Neuronal stem cell (in vitro differentiated cells): ENCODE measurements at regions not wholly inside any gene's neighbourhood (a gene's known extent, or its start where the extent isn't known, plus 50 kb on each side); places are given as distances from the start of the nearest gene placed in this dataset.

Experiments used
- DNase-seq: peaks from one replicate; pipeline ENCODE4 v3.0.0-alpha.2; 2013; ENCODE audit warnings: low spot score
- H2AFZ ChIP-seq: one replicate; pipeline ENCODE4 v1.6.1; 2013; ENCODE audit warnings: mild to moderate bottlenecking, low read length, inconsistent platforms
- H2AK5ac ChIP-seq: 2 replicates; pipeline ENCODE4 v1.6.1; 2013; ENCODE audit warnings: low read depth, mild to moderate bottlenecking, inconsistent platforms, low read length, moderate library complexity, mixed read lengths
- H2BK120ac ChIP-seq: 2 replicates; pipeline ENCODE4 v1.6.1; 2013; ENCODE audit warnings: low read depth, mild to moderate bottlenecking, inconsistent platforms, low read length, moderate library complexity, mixed read lengths
- H2BK12ac ChIP-seq: one replicate; pipeline ENCODE4 v1.6.1; 2013; ENCODE audit warnings: low read length, inconsistent platforms
- H2BK15ac ChIP-seq: 2 replicates; pipeline ENCODE4 v1.6.1; 2013; ENCODE audit warnings: mild to moderate bottlenecking, low read length, inconsistent platforms, mixed read lengths
- H2BK5ac ChIP-seq: one replicate; pipeline ENCODE4 v1.6.1; 2013; ENCODE audit warnings: inconsistent platforms, mild to moderate bottlenecking, low read length, moderate library complexity
- H3K14ac ChIP-seq: one replicate; pipeline ENCODE4 v1.6.1; 2013; ENCODE audit warnings: low read length, inconsistent platforms
- H3K18ac ChIP-seq: 2 replicates; pipeline ENCODE4 v1.6.1; 2013; ENCODE audit warnings: low read length, inconsistent platforms
- H3K23ac ChIP-seq: 2 replicates; pipeline ENCODE4 v1.6.1; 2013; ENCODE audit warnings: low read depth, mild to moderate bottlenecking, mixed read lengths, low read length, inconsistent platforms; ENCODE audit not compliant: poor library complexity
- H3K27ac ChIP-seq: replicated peaks from 3 replicates; pipeline ENCODE4 v1.5.1; 2013; ENCODE audit warnings: low read length, inconsistent platforms
- H3K27me3 ChIP-seq, 3 experiments: 2 replicates each; pipeline ENCODE4 v1.6.1; 2013; ENCODE audit warnings: low read length in 3 of 3, mild to moderate bottlenecking in 2 of 3, inconsistent platforms in 1 of 3, low read depth in 1 of 3, mixed read lengths in 1 of 3, moderate library complexity in 1 of 3; ENCODE audit not compliant: control insufficient read depth in 3 of 3, insufficient read depth in 3 of 3
- H3K36me3 ChIP-seq, 2 donors: replicated peaks in 1 of 2; 2 replicates each; pipeline ENCODE4 v1.6.1; 2013; ENCODE audit warnings: low read length in 2 of 2; ENCODE audit not compliant: control insufficient read depth in 2 of 2, insufficient read depth in 2 of 2
- H3K4ac ChIP-seq: 2 replicates; pipeline ENCODE4 v1.6.1; 2013; ENCODE audit warnings: inconsistent platforms, mild to moderate bottlenecking, low read length, moderate library complexity
- H3K4me1 ChIP-seq, 2 donors: 1 replicate in 1 of 2; 2 replicates in 1 of 2; pipeline ENCODE4 v1.6.1; 2013; ENCODE audit warnings: low read length in 2 of 2, low read depth in 1 of 2; ENCODE audit not compliant: control insufficient read depth in 2 of 2, insufficient read depth in 1 of 2
- H3K4me2 ChIP-seq: one replicate; pipeline ENCODE4 v1.6.1; 2013; ENCODE audit warnings: mild to moderate bottlenecking, low read length, inconsistent platforms; ENCODE audit not compliant: insufficient read depth, poor library complexity, severe bottlenecking
- H3K4me3 ChIP-seq, 2 donors: 2 replicates each; pipeline ENCODE4 v1.5.1; 2013; ENCODE audit warnings: low read length in 2 of 2, mild to moderate bottlenecking in 2 of 2, inconsistent platforms in 1 of 2, moderate library complexity in 1 of 2
- H3K79me1 ChIP-seq: one replicate; pipeline ENCODE4 v1.6.1; 2013; ENCODE audit warnings: low read depth, mild to moderate bottlenecking, inconsistent platforms, low read length, moderate library complexity
- H3K9ac ChIP-seq: one replicate; pipeline ENCODE4 v1.6.1; 2013; ENCODE audit warnings: mild to moderate bottlenecking, low read depth, low read length, inconsistent platforms; ENCODE audit not compliant: poor library complexity
- H3K9me3 ChIP-seq, 2 donors: replicated peaks in 1 of 2; 2 replicates each; pipeline versions ENCODE3 to v1.6.1; 2013; ENCODE audit warnings: low read length in 2 of 2, mild to moderate bottlenecking in 2 of 2, inconsistent platforms in 1 of 2, low read depth in 1 of 2, mixed read lengths in 1 of 2, moderate library complexity in 1 of 2; ENCODE audit not compliant: control insufficient read depth in 2 of 2, insufficient read depth in 1 of 2
- H4K8ac ChIP-seq: one replicate; pipeline ENCODE4 v1.6.1; 2013; ENCODE audit warnings: low read depth, mild to moderate bottlenecking, inconsistent platforms, low read length, moderate library complexity
- H4K91ac ChIP-seq: one replicate; pipeline ENCODE4 v1.6.1; 2013; ENCODE audit warnings: low read length, low read depth, mild to moderate bottlenecking, inconsistent platforms; ENCODE audit not compliant: poor library complexity
- WGBS, 2 donors: extraction: QIAGEN DNeasy Blood & Tissue Kit; methylation state at CpG; one replicate each; pipeline ENCODE4 v1.1.7; 2013; ENCODE audit warnings: missing lambda C conversion rate in 2 of 2, mixed read lengths in 1 of 2; ENCODE audit not compliant: insufficient read length in 2 of 2, insufficient replicate concordance in 1 of 2; ENCODE audit errors: extremely low coverage in 2 of 2; 5-methylcytosine and 5-hydroxymethylcytosine counted together

DNA sequence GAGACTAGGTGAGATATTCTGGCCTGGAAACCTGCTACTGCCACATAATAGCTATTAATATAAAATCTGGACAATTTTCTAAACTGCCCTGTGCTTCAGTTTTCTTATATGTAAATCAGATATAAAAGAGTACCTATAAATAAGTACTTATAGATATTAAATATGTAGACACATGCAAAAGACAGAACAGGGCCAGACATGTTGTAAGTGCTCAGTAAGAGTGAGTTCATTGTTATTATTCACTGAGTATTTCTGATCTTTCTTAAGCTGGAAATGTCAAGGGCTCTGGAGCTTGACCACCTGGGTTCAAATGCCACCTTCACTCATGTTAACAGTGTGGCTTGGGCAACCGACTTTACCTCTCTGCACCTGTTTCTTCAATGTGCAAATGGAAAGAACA lies 179.8 kb downstream of the GALC start:
- no peak overlapping the region for H3K27ac ChIP-seq
- peaks cover 0 to 2% of the 10 kb centered on the region in 2 donors for H3K9me3 ChIP-seq
- H2BK15ac ChIP-seq = no peak overlapping the region
- no peak overlapping the region for H3K4me3 ChIP-seq
- no peak for DNase-seq
- no peaks in the 10 kb centered on the region for H3K27me3 ChIP-seq
- no peak overlapping the region for H3K4ac ChIP-seq
- no peak overlapping the region for H3K18ac ChIP-seq
- H3K4me2 ChIP-seq = no peak overlapping the region
- H3K14ac ChIP-seq = no peak overlapping the region
- H3K4me1 ChIP-seq = no peaks in the 10 kb centered on the region
- H2AFZ ChIP-seq = no peak overlapping the region
- no peak overlapping the region for H2BK12ac ChIP-seq
- H3K23ac ChIP-seq = no peak overlapping the region
- H2BK120ac ChIP-seq = no peak overlapping the region
- no peak overlapping the region for H4K91ac ChIP-seq
- H2AK5ac ChIP-seq = no peak overlapping the region
- H3K9ac ChIP-seq = no peak overlapping the region
- no peaks in the 10 kb centered on the region for H3K36me3 ChIP-seq
- no peak overlapping the region for H2BK5ac ChIP-seq
- H3K79me1 ChIP-seq = no peaks in the 10 kb centered on the region
- H4K8ac ChIP-seq = no peak overlapping the region
- WGBS, 2 donors = no CpG with 5 or more reads among the region's 1 CpG

DNA sequence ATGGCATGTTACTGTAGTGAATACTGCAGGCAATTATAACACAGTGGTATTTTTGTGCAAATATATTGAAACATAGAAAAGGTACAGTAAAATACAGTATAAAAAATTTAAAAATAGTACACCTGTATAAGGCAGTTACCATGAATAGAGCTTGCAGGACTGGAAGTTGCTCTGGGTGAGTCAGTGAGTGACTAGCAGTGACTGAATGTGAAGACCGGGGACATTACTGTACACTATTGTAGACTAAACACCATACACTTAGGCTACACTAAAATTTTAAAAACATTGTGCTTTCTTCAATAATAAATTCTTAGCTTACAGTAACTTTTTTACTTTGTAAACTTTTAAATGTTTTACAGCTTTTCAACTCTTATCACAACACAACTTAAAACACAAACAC lies 181.7 kb downstream of the GALC start:
- no peak for DNase-seq
- Histone ChIP-seq H4K8ac (no peak overlapping the region), H3K36me3 (no peaks in the 10 kb centered on the region), H3K4me1 (no peaks in the 10 kb centered on the region), H3K4me3 (no peak overlapping the region), H2AK5ac (no peak overlapping the region), H2BK12ac (no peak overlapping the region), H2BK15ac (no peak overlapping the region), H2BK5ac (no peak overlapping the region), H3K4me2 (no peak overlapping the region), H3K27me3 (no peaks in the 10 kb centered on the region), H2BK120ac (no peak overlapping the region), H3K4ac (no peak overlapping the region), H3K14ac (no peak overlapping the region), H3K18ac (no peak overlapping the region), H2AFZ (no peak overlapping the region), H4K91ac (no peak overlapping the region), H3K27ac (no peak overlapping the region), H3K9me3 (peaks cover 0 to 2% of the 10 kb centered on the region in 2 donors), H3K9ac (no peak overlapping the region), H3K23ac (no peak overlapping the region), H3K79me1 (no peaks in the 10 kb centered on the region)
- WGBS, 2 donors = no CpG with 5 or more reads among the region's 1 CpG

DNA sequence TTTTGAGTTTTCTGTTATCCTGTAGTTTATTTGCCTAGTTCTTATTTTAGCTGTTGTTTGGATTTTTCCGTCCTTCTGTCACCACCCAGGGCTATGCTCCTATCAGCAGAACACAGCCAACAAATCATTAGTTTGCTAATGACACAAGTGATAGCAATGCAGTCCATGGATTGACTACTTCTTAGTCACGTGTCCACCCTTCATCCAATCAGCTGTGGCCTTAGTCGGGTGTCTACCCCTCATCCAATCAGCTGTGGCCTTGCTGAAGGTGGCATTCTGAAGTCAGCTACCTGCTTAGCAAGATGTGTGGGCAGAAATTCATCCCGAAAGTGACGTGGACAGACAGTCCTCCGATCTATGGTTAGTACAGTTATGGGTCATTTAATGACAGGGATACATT lies 182.3 kb downstream of the GALC start:
- Histone ChIP-seq H3K79me1 (no peaks in the 10 kb centered on the region), H3K18ac (no peak overlapping the region)
- no CpG with 5 or more reads among the region's 6 CpGs for WGBS, 2 donors

DNA sequence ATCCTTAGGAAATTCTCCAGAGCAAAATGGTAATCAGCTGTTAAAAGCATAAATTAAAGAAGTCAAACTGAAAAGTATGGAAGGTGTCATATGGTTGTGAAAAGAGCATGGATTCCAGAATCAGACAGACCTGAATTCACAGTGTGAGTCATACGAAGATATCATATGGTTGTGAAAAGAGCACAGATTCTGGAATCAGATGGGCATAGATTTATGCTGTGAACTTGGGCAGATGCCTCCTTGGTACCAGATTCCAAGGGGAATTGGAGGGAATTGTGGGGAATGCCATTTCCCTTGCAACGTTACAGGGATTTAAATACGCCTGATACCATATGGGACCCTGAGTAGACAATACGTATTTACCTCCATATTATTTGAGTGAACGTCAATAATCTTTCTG lies 183.7 kb downstream of the GALC start:
- Histone ChIP-seq H3K18ac (no peak overlapping the region), H4K8ac (no peak overlapping the region), H2AFZ (no peak overlapping the region), H3K14ac (no peak overlapping the region), H3K9ac (no peak overlapping the region), H2BK5ac (no peak overlapping the region), H3K27me3 (no peaks in the 10 kb centered on the region), H2AK5ac (no peak overlapping the region), H2BK12ac (no peak overlapping the region), H3K79me1 (no peaks in the 10 kb centered on the region), H2BK15ac (no peak overlapping the region), H4K91ac (no peak overlapping the region), H3K36me3 (no peaks in the 10 kb centered on the region), H3K4me3 (no peak overlapping the region), H3K4ac (no peak overlapping the region), H3K23ac (no peak overlapping the region), H2BK120ac (no peak overlapping the region), H3K9me3 (peaks cover 0 to 5% of the 10 kb centered on the region in 2 donors), H3K27ac (no peak overlapping the region), H3K4me2 (no peak overlapping the region), H3K4me1 (no peaks in the 10 kb centered on the region)
- no CpG with 5 or more reads among the region's 5 CpGs for WGBS, 2 donors
- DNase-seq = no peak

More for the DNA sequence above, 182.3 kb downstream of the GALC start:
- Histone ChIP-seq H3K9ac (no peak overlapping the region), H2BK12ac (no peak overlapping the region), H3K9me3 (peaks cover 0 to 2% of the 10 kb centered on the region in 2 donors), H3K4me3 (no peak overlapping the region), H3K36me3 (no peaks in the 10 kb centered on the region), H3K4me2 (no peak overlapping the region), H2AK5ac (no peak overlapping the region), H3K4ac (no peak overlapping the region), H2BK5ac (no peak overlapping the region), H3K14ac (no peak overlapping the region), H2BK15ac (no peak overlapping the region), H3K4me1 (no peaks in the 10 kb centered on the region), H3K23ac (no peak overlapping the region), H3K27me3 (no peaks in the 10 kb centered on the region), H4K8ac (no peak overlapping the region), H2AFZ (no peak overlapping the region), H4K91ac (no peak overlapping the region), H3K27ac (no peak overlapping the region), H2BK120ac (no peak overlapping the region)
- no peak for DNase-seq
